Activated CD4-positive, alpha-beta T cell treated with anti-CD3 and anti-CD28 coated beads, Interleukin-2, amount 50 U/mL, for 1 hour (primary cell): ENCODE measurements at regions not wholly inside any gene's neighbourhood (a gene's known extent, or its start where the extent isn't known, plus 50 kb on each side); places are given as distances from the start of the nearest gene placed in this dataset.

Experiments used
- DNase-seq: peaks from one replicate; pipeline ENCODE4 v3.0.0-alpha.2; 2020

DNA sequence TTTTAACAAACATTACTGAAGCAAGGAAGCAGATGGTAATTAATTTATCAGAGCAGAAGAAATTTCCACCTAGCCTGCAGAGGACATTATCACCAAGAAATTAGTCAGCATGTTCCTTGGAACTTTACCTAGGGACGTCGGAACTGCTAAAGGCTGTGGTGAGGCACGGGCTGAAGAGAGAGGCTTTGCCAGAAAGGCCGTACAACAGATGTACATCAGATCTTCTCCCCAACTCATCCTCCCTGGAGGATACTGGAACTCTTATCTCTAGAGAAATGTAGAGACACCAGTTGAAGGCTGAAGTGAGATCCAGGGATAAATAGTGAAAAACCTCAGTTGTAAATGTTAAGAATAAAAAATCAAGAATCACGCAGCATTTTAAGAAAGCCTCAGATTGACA lies 257.1 kb downstream of the SAMD5 start:
- no peak for DNase-seq

DNA sequence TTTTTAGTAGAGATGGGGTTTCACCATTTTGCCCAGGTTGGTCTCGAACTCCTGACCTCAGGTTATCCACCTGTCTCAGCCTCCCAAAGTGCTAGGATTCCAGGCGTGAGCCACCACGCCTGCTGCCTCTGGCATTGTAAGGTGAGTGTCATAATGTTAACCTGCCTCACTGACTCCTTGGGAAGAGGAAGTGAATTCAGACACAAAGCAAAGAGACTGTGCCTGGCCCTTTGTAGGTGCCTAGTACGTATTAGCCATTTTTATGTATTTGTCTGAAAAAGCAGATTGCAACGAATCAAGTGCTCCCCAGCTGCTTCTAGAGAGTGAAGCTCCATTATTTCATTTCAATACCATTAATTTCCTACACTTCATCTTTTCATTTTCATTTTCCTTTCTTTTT lies 260.5 kb downstream of the SAMD5 start:
- no peak for DNase-seq

DNA sequence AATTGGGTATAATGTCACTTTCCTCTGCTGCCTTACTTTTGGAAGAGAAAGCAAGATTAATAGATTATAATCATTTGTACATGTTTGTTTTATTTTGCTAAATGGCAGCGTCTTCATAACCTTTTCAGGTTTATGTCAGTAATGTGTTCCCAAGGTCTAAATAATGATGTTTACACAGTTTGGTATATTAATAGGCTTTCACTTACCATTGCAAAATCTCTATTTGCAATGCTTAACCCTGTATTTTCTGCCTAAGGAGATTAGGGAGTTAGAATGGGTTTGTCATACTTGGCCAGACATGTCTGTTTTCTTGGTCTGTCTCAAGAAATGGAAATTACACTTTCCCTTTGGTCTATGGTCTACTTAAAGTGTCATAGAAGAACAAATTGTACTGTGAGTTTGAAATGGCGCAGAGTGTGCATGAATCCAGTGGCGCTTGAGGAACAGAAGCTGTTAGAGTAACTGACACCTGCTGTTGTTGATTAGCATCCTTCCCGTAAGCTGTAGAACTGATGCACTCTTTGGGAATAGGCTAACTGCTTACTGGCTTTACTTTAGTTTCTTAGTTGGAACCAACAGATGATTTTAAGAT lies 261.1 kb downstream of the SAMD5 start:
- no peak for DNase-seq

DNA sequence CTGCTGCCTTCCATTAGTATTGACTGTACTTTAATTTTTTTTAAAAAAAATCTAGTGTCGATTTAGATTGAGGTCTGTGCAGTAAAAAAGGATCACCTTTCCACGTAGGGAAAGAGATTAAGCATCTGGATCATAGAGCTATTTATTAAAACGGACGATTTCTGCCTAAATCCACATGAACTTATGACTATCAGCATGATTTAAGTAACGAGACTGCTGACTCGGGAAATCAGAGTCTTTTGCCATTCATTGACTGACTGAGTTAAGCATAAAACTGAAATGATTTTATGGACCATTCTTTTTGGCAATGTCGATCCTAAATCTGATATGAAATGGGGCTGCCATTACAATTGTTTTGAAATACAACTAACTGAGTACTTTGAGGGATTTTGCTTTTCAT lies 261.7 kb downstream of the SAMD5 start:
- DNase-seq: no peak

DNA sequence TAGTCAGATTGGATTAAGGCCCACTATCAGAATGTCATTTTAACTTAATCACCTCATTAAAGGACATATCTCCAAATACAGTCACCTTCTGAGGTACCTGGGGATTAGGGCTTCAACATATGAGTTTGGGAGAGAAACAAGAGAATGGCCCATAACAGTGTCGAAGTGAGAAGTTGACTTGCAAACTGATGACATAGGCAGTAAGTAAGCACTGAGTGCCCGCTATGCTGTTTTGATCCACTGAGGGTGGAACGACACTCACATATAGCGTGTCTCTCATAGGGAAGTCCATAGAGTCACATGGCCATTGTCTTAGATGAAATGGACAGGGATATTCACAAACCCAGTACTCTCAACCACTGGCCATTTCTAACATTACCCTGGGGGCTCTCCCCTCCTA lies 264.2 kb downstream of the SAMD5 start:
- DNase-seq: no peak

DNA sequence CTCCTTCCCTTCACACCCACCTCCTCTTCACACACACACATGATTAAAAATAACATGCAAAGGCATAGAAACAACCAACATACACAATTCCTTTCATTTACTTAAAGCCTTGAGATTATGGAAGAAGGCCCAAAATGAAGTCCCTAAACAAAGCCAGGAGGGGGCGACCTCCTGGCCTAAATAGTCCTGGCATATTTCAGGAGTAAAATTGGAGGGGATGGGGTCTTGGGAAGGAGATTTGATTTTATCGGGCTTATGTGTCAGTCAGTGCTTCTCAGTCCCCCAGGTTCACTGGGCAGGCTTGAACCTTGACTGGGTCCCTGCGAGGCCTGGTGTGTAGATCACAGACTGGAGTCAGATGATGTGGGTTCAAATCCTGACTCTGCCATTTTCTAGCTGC lies 266.4 kb downstream of the SAMD5 start:
- no peak for DNase-seq

DNA sequence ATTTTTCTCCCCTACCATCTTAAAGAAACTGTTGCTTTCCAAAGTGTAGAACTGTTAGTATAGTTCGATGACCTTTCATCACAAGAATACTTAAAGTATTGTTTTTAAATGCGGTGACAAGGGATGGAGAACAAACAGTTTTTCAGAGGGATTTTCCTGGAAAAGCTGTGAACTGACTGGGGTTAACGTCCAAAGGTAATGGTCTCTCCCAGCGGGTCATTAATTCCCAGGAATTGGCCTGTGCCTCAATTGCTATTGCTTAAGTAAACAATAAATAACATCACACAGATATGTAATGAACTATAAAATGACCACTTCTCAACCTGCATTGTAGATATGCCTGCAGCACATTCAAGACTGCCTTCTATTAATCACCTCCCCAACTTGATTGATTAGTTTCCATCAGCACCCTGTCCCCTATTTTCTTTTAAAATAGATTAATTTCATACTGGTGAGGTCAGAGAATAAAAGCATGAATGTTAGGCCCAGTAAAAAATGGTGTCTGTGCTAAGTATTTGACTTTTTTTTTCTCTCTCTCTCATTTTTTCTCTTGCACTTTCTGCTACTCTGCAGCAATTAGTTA lies 268.2 kb downstream of the SAMD5 start:
- no peak for DNase-seq

DNA sequence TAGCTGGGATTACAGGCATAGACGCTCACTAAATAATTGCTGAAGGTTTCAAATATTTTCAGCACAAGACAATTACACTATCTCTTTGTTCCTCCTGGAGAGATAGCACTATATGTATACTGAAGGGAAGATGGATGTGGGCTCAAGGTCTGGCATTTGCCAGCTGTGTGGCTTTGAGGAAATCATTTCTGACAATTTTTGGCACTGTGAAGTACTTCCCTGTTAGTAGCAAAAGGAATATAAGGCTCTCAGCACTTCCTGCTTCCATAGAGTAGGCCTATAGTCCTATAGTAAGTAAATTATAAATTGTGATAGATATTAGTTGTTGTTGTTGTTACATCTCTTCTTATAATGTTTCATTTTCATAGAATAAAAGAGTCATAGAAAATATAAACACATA lies 271.1 kb downstream of the SAMD5 start:
- no peak for DNase-seq

DNA sequence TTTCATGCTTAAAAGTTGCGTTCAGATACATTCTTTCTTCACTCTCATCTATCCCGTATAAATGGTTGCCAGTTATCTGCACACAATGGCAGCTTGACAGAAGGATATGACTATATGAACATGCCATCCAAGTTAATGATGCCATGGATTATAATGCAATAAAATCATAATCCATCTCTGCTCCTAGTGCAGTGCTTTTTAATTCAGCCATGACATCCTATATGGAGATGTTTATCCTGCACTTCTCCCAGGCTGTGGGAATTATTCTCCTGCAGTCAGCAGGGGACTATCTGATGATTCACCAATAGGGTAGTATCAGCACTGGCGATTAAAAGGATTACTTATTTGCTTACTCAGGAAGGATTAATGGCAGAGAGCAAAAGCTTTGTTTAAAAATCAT lies 273.8 kb downstream of the SAMD5 start:
- no peak for DNase-seq

DNA sequence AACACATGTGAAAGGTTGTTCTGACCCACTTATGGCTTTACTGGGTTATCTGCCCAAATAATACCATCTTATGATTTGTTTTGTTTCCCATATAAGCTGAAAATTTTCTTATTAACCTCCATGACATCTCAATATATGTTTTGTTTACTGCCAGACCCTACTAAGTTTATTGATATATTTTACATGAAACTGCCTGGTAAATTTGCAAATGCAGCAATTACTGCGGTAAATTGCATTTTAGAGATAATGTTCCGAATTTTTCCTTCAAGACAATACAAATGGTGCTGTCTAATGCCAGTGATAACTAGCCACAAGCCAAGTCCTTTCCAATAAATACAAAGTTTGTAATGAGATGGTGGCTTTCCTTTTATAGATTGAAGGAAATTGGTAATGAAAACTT lies 275.9 kb downstream of the SAMD5 start:
- DNase-seq: no peak

DNA sequence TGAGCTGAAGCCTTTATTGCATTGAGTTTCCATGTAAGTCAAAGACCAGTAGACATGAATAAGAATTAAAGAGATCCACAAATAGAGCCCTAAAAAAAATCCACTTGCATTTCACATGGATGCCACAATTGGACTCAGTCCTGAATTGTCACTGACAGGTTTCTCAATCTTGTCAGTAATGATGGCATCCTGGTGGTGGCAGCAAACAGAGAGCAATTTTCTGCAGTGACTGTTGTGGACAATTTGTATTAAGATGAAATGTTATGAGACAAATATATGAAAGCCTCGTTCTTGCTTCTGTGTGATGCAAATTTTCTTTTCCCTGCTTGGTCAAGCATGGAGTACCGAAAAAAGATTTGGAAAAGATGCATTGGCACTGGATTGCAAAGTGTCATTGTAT lies 278.9 kb downstream of the SAMD5 start:
- DNase-seq: no peak

DNA sequence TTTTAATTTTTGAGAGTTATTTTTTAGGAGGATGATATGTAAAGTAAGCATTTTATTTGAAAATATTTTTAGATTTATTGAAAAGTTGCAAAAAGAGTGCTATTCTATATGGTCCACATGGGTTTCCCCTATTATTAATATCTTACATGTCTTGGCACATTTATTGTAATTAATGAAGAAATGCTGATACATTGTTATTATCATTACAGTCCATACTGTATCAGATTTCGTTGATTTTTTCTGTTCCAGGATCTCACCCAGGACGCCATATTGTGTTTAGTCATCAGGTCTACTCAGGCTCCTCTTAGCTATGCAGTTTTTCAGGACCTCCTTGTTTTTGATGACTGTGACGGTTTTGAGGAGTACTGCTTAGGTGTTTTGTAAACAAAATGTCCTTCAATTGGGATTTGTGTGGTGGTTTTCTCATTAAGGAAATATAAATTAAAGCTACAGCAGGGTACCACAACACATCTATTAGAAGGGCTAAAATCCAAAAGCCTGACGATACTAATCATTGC lies 281.0 kb downstream of the SAMD5 start:
- no peak for DNase-seq

DNA sequence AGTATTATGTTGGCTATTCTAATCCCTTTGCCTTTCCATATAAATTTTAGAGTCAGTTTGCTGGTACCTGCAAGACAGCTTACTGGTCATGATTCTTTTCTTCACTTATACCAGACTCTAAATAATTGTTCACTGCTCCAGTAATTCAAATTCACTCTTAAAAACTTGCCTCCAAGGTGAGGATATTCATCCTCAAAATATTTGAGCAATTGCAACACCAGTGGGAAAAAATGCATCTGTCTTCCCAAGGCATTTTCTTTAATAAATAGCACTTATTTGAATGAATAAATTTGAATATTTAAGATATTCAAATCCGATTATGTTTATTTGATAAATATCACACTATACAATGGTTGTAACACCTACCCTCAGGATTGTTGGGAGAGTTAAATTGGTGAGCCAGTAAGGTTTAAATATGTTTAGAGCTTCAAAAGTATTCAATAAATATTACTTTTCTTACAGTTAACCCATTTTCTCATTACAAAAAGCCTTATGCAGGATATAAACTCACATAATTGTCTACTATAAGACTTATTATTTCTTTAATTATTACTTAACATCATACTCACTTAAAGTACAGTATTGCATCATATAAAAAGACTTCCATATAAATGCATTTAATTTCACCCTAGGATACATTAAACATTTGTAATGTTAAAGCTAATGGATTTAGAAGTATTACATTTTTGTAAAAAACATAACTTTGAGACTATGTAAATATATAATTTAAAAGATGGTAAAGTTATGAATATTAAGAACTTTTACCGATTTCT lies 285.6 kb downstream of the SAMD5 start:
- DNase-seq: no peak

DNA sequence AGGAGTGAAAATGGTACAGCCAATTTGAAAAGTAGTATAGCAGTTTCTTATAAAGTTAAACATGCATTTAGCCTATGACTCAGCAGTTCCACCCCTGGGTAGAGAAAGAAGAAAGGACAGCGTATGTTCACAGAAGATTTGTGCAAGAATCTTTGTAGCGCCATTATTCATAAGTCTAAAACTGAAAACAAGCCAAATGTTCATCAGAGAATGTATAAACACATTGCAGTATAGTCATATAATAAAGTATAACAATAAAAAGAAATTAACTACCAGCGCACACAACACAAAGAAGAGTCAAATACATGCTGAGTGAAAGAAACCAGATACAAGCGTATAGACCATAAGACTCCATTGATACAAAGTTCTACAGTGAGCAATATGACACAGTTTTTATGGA lies 294.0 kb downstream of the SAMD5 start:
- no peak for DNase-seq

DNA sequence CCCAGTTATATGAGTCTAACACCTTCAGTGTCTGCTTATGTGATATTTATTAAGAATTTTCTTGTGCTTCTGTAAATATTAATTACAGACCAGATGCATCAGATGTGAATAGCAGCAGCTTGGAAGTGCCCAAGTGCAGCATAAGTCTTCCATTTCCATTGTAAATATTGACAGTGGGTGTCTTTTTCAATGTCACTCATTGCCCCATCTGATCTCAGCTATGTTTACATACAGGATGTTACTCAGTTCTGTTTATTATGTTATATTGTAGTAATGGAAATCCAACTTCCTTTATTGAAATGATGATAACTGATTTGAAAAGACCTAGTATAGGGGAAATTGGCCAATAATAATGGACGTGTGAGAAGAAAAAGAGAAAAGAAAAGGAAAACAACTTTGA lies 296.7 kb downstream of the SAMD5 start:
- no peak for DNase-seq

DNA sequence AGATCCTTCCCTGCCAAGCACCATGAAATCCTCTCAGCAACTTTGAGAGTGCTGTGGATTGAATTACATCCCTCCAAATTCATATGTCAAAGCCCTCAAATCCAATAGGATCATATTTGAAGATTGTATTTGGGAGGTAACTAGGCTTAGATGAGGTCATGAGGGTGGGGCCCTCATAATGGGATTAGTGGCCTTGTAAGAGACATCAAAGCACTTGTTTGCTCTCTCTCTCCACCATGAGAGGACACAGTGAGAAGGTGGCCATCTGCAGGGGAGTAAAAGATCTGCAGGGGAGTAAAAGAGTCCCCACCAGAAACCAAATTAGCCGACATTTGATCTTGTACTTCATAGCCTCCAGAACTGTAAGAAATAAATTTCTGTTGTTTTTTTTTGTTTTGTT lies 298.2 kb downstream of the SAMD5 start:
- DNase-seq: no peak

DNA sequence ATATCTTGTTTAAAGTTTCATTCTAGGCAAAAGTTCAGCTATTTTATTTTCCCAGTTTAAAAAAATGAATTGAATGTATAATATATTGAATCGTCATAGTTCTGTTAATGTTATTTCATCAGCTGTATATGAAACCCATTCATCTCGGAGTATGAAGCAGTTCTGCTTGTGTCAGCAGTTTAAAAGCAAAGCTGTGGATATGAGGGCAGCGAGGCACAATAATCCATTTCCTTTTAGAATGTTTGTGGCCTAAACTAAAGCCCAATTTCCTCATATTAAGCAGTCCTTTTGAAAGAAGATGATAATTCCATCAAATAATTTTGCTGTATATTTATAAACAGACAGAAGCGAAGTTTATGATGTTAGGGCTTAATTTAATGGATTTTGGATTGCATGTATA lies 300.1 kb downstream of the SAMD5 start:
- no peak for DNase-seq

DNA sequence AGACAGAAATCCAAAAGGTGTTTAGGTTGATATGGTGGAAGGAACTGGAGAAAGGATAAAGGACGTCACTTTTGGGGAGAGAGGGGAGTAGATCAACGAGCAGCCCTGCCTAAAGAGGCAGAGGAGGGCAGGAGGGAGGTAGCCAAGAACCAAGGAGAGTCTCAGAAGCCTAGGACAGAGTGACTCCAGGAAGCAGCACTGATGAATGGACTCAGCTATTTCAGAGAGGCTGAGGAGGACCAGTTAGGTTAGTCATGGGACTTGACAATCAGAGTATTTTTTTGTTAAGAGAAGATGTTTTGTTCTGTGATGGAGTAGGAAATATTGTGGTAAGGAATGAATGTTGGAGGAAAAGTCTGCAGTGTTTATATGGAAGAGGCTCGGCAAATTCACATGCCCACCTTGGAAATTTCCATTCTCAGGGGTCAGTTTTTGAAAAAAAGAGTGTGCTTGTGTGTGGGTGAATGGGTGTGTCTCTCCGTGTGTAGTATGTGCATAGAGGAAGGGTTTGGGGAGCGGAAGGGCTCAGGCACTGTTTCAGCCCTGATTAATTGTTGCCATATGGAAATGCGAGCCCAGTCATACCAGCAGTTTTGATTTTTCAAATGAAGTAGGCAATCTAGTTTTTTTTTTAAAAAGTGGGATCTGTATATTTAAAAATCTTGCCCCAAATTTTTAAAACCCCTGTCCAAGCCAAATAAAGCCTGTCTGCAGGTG lies 303.6 kb downstream of the SAMD5 start:
- no peak for DNase-seq

DNA sequence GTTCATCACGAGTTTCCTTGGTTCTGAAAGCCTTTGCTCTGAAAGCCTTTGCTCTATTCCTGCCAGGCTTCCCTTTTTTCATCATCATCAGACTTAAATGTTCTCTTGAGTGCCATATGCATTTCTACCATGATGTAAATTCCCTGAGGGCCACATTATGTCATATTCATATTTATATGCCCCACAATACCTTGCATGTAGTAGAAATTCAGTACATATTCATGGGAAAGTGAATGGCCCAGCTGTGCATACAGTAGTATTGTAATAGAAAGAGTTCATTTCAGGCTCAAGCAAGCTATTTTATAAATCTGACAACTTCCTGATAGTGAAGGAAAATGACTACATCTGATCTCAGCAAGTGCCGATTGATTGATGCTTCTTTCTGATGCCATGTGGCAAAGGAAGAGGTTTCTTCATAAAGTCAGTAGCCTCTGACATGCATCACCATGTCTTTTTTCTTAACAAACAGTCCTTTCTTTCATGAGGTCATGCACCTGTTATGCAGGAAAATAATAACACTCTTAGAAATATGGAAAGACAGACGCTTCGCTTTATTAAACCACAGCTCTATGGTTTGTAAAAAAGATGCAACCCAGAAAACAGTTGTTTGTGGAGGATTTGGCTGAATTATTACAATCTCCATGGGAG lies 308.7 kb downstream of the SAMD5 start:
- DNase-seq: no peak

DNA sequence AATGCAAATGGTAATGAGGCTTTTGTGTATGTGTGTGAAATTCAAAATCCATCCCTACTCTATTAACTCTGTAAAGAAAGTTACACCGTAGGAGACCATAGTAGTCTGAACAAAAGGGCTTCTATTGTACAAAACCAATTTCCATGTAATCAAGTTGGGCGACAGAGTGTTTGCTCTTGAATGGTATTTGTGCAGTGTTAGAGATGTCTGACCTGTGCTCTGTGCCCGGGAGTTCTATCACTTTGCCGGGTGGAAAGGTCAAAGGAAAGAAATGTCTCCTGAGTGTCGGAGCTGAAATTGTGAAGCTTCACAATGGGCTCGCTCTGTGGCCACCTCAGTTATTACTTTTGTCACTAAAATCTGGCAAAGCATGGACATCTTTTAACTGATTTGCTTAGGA lies 312.0 kb downstream of the SAMD5 start:
- DNase-seq: no peak

DNA sequence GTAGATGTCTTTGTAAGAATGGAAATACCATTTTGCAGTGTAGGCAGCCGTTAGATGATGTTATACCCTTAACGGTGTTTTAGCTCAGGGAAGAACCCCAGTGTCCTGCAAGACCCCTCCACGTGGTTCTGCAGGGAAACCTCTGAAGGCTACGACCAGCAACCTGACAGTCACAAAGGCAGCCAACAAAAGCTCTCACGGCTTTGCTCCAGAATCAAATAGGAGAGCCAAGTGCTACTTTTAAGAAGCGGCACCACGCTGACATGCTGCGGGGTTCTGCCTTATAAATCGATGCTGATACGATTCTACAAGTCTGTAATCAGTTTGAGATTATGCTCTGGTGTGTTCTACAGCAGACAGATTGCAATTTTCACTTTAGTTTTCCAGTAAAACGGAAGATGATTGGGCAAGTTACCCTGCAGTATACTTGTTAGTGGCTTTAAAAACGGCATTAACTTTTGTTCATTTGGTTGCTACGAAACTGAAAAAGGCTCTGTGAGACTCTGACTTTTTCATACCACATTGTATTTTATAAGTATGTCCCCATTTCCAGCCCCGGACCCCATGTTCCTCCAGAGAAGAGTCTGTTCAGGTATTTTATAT lies 312.9 kb downstream of the SAMD5 start:
- no peak for DNase-seq

DNA sequence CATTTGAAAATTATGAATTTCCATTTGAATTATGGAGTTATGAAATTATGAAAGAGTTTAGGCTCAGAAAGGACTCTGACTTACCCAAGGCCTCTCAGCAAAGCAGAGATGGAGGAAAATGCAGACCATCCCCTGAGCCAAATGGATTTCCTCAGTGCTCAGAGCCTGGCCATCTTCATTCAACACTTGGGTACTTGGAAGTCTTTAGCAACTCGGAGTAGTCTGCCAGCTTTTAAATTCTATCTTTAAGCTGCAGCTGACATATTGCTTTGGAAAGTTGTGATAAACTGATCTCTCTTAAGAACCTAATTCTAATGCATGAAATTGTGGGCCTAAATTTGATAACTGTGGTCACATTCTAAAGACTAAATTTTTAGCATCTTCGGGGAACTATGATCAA lies 315.4 kb downstream of the SAMD5 start:
- DNase-seq: no peak

DNA sequence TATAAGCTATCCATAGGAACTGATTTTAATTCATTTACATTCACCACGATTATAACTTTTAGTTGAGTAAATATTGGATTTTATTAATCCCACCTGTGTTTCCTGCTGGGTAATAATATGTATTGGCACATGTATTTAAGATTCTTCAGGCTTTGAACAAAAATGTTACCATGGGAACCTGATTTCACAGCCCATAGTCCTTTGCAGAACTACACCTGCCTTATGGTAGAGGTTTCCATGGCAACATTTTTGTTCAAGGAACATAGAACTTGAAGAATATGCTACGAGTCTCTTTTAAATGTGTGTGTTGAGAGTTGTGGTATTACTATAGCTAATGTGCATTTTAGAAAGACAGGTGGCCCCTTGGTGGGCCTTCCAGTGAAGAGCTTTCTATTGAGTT lies 317.4 kb downstream of the SAMD5 start:
- no peak for DNase-seq
